ENCODE measurements at regions not wholly inside any gene's neighbourhood (a gene's known extent, or its start where the extent isn't known, plus 50 kb on each side); places are given as distances from the start of the nearest gene placed in this dataset.
"Not testable (repeated sequence)": the region's sequence is repeated elsewhere in the genome, so short reads cannot be mapped to it uniquely, and the experiment has no call there.

DNA sequence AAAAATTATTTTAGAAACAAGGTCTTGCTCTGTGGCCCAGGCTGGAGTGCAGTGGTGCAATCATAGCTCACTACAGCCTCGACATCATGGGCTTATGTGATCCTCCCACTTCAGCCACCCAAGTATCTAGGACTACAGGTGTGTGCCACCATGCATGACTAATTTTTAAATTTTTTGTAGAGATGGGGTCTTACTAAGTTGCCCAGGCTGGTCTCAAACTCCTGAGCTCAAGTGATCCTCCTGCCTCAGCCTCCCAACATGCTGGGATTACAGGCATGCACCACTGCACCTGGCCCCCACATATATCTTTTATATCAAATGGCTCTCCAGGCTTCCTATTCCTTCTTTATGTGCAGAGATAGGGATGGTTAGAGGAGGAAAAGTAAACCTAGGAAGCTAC, 91.2 kb upstream of the SVIL start:
- DNase-seq (ENCODE audit: low spot score), result not testable (repeated sequence)

DNA sequence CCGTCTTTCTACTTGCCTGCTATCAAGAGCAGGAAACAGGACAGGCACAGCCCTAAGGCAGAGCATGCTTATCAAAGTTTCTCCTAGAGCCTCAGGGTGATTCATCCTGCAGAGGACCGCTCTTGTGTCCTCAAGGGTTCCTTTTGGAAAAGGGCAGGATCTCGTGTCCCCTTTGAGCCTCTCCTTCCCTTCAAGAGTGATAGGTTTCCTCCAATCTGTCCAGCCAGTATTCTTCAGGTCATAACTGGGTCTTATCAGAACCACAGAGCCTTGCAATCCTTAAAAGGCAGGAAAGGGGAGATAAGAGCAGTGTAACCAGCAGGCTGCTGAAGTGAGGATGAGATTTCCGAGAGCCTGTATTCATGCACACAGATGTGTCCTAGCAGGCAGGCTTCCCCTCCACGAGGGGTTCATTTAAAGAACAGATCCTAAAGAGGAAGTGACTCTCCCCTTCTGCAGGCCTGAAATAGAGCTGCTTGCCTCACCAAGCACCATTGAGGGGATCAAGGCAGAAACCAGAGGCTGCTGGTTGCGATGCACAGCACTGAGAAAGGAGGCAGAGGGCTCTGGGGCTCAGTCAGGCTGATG, 90.5 kb upstream of the SVIL start:
- DNase-seq (ENCODE audit: low spot score), result peak; percentile 26

DNA sequence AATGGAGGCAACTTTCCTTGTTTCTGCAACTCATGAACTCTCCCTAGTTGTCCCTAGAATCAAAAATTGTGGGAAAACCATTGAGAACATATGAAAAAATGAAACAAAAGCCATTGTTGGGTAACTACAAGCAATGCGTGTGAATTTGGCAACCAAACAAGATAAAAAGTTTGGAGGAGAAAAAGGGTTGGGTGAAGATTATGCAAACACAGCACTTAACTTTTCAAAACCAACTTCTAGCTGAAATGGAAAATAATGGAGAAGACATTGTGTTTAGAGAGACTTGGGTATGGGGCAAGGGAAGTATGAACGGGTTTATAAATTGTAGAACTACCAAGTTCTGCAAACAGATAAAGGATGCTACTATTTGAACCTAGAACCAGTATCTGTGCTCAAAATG, 89.0 kb upstream of the SVIL start:
- DNase-seq (ENCODE audit: low spot score), result no peak

DNA sequence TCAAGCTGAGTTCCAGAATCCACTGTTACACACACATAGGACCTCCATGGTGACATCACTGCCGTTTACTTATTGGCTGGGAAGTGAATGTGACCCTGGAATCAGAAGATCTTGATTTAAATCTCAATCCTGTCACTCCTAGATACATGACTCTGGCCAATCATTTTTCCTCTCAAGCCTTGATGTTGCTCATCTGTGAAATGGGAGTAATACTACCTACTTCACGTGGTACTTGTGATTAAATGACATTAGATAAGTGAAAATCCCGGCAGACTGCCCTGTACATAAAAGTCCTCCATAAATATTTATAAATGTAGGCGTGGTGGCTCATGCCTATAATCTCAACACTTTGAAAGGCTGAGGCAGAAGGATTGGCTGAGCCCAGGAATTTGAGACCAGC, 88.0 kb upstream of the SVIL start:
- DNase-seq (ENCODE audit: low spot score), result no peak

DNA sequence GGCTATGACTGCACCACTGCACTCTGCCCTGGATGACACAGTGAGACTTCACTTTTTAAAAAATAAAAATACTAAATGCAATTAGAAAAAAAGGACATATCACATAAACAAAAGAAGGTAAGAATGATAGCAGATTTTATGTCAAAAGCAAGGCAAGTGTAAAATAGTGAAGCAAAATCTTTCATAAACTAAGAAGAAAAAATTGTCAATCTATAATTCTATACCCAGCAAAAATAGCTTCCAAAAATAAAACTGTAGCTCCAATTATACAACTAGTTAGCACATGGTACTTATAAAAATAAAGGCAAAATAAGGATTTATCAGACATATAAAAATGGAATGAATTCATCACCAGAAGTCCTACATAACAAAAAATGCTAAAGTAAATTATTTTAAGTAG, 85.4 kb upstream of the SVIL start:
- DNase-seq (ENCODE audit: low spot score), result no peak

DNA sequence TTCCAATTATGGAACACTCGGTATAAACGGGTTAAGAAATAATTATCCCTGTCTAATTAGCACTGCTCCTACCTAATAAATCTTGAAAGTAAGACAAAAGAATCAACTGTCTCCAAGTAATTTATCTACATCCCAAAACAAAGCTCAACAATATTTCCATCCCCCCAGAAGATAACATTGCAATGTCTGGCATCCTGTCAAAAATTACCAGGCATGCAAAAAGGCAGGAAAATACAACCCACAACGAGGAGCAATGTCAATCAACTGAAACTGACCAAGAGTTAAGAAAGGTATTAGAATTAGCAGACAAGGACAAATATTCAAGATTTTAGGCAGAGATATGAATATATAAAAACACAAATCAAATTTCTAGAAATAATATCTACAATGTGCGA, 84.5 kb upstream of the SVIL start:
- DNase-seq (ENCODE audit: low spot score), result no peak

DNA sequence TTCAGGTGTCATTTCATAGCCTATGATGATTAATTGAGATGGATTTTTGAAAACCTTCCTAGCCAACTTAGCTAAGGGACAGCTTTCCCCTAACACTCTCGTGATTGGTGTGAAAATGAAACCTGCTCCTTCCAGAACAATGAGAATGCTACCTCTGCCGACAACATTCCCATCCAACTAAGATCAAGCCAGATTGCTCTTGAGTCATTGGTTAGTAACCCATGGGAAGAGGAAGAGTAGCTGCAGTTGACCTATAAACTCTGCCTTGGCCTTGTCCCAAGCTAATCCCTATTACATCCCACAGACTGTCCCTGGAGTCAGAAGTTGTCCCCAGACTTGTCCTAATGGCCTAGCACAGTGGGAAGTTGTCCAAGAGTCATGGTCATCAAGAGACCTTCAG, 80.5 kb upstream of the SVIL start:
- DNase-seq (ENCODE audit: low spot score), result no peak

DNA sequence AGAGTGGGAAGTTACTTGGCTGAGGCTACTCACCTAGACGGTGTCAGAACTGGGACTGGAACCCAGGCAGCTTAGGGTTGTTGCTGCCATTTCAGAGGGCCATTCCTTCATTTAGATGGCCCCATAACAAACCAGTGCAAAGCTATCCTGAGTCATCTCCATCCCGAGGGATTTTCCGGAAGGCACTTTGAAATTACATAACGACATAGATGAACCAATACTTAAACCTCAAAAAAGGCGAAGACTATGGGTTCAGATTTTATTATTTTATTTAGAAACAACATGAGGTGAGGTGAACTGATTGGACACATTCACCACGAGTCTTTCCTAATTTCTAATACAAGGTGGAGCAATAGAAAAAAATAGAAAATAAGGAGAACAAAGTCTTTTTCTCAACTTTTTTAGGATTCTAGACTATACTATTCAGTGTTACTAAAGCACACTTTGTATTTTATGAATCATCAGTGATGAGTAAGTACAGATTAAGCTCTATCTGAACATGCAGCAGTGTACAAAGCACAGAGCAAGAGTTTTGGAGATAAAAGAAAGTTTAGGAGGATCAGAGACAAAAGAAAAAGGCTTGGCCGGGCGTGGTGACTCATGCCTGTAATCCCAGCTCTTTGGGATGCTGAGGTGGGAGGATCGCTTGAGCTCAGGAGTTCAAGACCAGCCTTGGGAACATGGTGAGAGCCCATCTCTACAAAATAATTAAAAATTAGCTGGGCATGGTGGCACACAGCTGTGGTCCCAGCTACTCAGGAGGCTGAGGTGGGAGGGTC, 79.5 kb upstream of the SVIL start:
- DNase-seq (ENCODE audit: low spot score), result no peak

DNA sequence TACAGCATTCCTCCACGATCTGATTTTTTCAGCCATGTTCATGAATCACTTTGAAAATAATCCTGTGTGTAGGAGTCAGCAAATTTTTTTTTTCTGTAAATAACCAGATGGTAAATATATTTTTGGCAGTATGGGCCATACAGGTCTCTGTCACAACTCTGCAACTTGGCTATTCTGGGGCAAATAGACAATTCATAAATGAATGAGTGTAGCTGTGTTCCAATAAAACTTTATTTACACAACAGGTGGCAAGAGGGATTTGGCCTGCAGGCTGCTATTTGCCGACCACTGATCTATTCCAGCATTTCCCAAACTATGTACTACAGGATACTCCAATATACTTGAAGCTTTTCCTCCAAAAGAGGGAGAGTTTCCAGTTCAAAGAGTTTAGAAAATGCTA, 78.7 kb upstream of the SVIL start:
- no peak for DNase-seq (ENCODE audit: low spot score)

DNA sequence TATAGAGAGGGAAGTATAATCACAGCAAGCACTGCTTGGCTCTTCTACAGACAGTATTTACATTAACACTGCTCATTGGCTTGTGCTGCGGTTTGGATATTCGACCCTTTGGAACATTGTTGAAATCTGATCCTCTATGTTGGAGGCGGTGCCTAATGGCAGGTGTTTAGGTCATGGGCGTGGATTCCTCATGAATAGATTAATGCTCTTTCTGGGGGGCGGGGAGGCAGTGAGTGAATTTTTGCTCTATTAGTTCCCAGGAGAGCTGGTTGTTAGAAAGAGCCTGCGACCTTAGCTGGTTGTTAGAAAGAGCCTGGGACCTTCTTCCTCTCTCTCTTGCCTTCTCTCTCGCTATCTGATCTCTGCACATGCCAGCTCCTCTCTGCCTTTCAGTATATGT, 77.3 kb upstream of the SVIL start:
- peak; percentile 29 for DNase-seq (ENCODE audit: low spot score)

DNA sequence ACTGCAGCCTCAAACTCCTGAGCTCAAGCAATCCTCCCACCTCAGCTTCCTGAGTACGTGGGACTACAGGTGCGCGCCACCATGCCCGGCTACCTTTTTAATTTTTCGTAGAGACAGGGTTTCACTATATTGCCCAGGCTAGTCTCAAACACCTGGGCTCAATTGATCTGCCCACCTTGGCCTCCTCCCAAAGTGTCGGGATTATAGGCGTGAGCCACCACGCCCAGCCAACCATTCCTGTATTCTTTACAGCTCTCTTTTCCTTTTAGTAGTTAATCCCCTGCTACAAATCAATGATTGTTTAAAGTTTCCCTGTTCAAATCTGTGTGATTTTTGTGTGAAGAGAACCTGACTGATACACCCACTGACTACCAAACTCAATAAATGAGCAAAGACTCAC, 75.4 kb upstream of the SVIL start:
- DNase-seq (ENCODE audit: low spot score), result no peak

DNA sequence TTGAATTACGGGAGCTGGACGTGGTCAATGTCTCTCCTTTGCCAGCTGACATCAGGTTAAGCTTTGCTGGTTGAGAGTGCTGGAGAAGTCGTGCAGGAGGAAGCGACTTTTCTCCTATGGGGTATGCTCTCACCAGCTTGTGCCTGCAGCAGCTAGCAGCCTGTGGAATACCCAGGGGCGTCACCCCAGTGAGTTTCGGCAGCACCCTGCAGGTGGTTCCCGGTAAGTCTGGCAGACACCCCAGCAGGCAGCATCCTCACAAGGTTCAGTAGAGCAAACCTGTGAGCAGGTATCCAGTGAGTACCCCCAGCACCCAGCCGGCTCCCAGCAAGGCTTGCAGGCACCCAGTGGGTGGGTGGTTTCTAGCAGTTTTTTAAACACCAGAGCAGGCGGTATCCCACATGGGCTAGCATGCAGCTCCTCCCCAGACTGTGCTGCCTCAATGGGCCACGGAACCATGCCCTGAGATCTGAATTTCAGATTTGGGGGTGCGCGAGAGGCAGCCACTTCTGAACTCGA, 74.8 kb upstream of the SVIL start:
- no peak for DNase-seq (ENCODE audit: low spot score)

DNA sequence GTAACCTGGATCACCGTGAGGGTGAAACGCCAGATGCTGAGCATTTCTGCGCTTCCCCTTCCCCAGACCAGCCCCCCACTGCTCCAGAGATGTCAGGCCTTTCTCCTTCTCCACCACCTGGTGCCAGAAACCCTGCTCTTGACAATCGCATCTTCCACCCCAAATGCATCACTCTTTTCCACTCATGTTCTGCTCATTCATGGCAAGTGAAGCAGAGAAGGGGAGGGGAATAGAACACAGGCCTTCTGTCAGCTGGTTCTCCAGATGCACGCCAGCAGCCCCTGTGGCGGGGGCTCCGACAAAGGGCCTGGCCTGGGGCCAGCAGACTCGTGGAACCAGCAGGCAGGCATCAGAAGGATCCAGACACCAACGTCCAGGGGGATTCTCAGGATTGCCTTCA, 68.5 kb upstream of the SVIL start:
- DNase-seq (ENCODE audit: low spot score), result no peak

DNA sequence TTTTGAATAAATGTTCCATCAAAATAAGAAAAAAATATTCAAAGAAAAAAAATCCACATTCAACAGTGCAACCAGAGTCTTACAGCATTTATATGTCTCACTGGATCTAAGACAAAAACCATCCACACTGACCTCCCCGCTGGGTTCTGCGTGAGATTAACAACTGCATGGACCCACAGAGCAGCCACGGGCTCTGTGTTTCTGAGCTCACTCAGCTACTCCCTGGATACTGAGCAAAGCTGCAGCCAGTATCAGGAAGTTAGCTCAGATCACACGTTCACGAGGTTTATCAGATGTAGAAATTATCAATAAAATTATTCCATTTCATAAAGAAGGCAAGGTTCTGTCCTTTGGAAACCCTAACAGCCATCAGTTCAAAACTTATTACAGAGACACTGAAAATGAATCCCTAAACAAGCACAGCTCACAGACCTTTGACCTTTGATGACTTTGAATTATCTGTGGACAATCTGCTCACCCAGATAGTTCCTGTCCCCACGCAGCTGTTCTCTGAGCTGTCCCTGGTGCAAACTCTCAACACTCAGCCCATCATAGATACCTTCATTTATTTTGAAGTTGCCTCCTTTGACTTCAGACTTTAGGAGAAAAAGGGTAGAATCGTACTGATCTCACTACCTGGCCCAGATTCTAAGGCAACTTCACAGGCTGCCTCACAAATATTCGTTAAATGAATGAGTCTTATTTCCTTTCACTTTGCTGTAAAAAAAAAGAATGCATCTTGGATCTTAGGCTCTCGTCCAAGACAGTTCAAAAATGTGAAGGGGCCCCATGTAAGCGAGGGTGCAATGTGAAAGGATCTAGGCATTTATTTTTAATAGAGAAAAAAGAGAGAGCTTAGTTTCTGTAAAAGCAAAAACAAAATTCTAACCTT, 67.7 kb upstream of the SVIL start:
- no peak for DNase-seq (ENCODE audit: low spot score)

DNA sequence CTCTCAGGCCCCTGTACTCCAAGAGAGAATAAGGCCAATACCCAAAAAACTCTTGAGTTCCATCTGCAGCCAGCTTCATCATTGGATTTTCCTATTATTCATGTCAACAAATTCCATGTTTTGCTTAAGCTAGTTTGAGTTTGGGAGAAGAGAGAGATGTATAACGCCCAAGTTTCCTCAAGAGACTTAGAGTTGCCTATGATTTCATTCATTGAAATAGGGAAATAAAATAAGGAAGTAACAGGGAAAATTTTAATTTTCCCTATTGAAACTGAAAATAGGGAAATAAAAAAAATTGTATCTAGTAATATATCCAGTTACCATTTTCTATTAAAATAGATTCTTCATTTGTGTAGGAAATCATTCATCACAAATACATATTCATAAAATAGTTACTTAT, 66.5 kb upstream of the SVIL start:
- no peak for DNase-seq (ENCODE audit: low spot score)

DNA sequence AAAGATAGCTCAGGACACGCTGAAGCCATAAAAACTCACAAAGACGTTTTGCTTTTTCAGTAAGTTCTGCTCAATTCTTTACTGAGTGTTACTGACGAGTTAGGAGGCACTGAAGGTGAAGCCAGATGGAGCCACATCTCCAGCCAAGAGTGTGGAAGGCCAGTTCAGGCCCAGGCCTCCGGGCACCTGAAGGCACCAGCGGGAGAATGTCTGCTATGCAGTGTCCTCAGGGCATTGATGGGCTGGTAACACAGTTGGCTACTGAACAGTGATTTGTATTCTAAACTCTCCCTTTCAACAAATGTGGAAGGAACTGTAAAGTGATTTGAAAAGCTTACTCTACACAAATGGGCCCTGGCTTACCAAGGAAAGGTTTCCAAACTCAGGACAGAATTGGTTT, 64.8 kb upstream of the SVIL start:
- no peak for DNase-seq (ENCODE audit: low spot score)

DNA sequence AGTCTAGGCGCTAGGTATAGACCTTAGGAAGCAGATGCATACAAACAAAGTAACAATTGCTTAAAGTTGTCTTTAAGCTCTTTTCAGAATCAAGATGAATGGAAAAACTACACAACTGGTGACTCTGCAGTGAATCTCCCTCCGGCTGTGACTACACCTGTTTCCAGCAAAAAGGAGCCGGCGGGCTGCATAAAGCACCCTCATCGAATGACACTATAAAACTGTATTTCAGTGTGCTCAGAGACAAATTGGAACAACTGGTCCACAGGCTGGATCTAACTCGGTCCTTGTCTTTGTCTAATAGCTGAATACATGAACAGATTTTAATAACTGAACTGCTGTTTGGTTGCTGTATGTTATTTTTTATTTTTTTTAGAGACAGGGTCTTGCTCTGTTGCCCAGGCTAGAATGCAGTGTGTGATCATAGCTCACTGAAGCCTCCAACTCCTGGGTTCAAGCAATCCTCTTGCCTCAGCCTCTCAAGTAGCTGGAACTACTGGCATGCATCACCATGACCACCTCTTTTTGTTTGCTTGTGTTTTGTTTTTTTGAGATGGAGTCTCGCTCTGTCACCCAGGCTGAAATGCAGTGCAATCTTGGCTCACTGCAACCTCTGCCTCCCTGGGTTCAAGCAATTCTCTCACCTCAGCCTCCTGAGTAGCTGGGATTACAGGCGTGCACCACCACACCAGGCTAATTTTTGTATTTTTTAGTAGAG, 64.2 kb upstream of the SVIL start:
- no peak for DNase-seq (ENCODE audit: low spot score)

DNA sequence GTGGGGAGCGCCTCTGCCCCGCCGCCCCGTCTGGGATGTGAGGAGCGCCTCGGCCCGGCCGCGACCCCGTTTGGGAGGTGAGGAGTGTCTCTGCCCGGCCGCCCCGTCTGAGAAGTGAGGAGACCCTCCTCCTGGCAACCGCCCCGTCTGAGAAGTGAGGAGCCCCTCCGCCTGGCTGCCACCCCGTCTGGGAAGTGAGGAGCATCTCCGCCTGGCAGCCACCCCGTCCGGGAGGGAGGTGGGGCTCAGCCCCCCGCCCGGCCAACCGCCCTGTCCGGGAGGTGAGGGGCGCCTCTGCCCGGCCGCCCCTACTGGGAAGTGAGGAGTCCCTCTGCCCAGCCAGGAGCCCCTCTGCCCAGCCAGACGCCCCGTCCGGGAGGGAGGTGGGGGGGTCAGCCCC, 61.8 kb upstream of the SVIL start:
- DNase-seq (ENCODE audit: low spot score), result not testable (repeated sequence)

DNA sequence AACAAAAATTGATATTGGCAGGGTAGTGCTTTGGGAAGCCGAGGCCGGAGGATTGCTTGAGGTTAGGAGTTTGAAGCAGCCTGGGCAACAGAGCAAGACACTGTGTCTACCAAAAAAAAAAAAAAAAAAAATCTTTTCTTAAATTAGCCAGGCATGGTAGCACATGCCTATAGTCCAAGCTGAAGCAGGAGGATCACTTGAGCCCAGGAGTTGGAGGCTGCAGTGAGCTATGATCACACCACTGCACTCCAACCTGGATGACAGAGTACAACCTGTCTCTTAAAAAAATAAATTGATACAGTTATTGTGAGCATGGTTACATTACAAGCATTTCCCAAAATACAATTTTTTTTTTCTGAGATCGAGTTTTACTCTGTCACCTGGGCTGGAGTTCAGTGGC, 59.4 kb upstream of the SVIL start:
- DNase-seq (ENCODE audit: low spot score), result no peak

DNA sequence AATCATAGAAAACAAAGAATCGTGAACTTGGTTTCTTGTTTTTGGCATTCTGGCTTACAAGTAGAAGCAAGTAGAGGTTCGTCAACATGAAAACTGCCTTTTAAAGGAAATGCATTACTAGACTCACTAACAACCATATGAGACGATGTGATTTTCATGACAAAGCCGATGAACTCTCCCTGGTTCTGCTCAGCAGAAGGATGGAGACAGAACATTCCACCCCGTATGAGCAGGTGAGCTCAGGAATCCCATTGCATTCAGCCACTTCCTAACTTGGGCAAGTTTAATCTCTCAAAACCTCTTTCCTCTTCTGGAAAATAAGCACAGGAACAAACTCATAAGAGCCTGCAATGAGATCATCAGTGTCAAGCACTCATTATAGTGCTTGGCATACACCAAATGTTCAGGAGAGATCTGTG, 57.4 kb upstream of the SVIL start:
- no peak for DNase-seq (ENCODE audit: low spot score)

DNA sequence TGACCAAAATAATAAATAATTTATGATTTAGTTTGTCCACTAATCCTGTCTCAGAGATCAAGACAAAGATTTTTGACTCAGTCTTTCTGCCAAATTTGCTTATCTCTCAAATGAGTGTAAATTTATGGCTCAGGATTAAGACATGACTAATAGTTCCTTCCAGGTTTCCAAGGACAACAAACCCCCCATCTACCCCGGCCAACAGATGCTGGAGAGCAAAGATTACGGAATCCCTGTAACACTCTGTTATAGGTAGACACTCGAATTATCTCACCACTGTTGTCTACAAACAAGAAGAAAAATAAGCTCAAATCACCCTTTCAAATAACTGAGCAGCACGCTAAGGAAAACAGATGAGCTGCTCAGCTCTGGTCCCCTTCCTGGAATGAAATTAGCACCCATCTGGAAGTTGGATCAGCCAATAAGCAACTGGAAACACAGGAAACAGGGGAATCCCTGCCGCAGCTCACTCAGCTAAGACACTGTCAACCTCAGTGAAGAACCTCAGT, 56.8 kb upstream of the SVIL start:
- no peak for DNase-seq (ENCODE audit: low spot score)

DNA sequence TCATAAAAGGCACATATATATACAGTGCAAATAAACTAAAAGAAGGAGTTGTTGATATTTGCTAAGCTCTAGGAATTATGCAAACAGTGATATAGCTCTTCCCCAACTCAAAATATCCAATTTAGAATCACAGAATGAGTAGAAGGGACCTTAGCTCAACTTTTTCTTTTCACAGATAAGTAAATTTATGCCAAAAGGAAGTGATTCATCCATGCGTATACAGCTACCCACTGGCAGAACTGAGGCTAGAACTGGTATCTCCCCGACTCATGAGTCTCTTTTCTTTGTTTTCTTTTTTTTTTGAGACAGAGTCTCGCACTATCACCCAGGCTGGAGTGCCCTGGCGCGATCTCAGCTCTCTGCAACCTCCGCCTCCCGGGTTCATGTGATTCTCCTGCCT, 54.2 kb upstream of the SVIL start:
- DNase-seq (ENCODE audit: low spot score), result no peak

Data from mucosa of gallbladder (tissue), 1 donor.